Glutamatergic neuron (in vitro differentiated cells): ENCODE measurements at regions not wholly inside any gene's neighbourhood (a gene's known extent, or its start where the extent isn't known, plus 50 kb on each side); places are given as distances from the start of the nearest gene placed in this dataset.

Source experiments
- DNase-seq: peaks from one replicate; pipeline ENCODE4 v3.0.0; 2022
- H3K27ac Mint-ChIP-seq: one replicate; pipeline ENCODE4 v1.8.0; 2020; ENCODE audit warnings: mild to moderate bottlenecking, mixed read lengths, inconsistent platforms; ENCODE audit not compliant: unreplicated experiment
- H3K27me3 Mint-ChIP-seq: one replicate; pipeline ENCODE4 v1.8.0; 2020; ENCODE audit warnings: mild to moderate bottlenecking, moderate library complexity, mixed read lengths, inconsistent platforms; ENCODE audit not compliant: unreplicated experiment
- H3K36me3 Mint-ChIP-seq: one replicate; pipeline ENCODE4 v1.8.0; 2020; ENCODE audit warnings: mild to moderate bottlenecking, mixed read lengths, inconsistent platforms; ENCODE audit not compliant: unreplicated experiment
- H3K4me1 Mint-ChIP-seq: one replicate; pipeline ENCODE4 v1.8.0; 2020; ENCODE audit warnings: mild to moderate bottlenecking, low read depth, mixed read lengths, inconsistent platforms; ENCODE audit not compliant: unreplicated experiment
- H3K4me3 Mint-ChIP-seq: one replicate; pipeline ENCODE4 v1.8.0; 2020; ENCODE audit warnings: mild to moderate bottlenecking, mixed read lengths, inconsistent platforms; ENCODE audit not compliant: unreplicated experiment
- H3K9me3 Mint-ChIP-seq: one replicate; pipeline ENCODE4 v1.8.0; 2020; ENCODE audit warnings: mild to moderate bottlenecking, moderate library complexity, mixed read lengths, inconsistent platforms; ENCODE audit not compliant: unreplicated experiment
- TF ChIP-seq, protein P1 (sequence below): fragments of 200-600 bp; sonication (generic); IDR thresholded peaks from one replicate; pipeline ENCODE4 v1.5.0; 2021; ENCODE audit not compliant: partially characterized antibody, unreplicated experiment

DNA sequence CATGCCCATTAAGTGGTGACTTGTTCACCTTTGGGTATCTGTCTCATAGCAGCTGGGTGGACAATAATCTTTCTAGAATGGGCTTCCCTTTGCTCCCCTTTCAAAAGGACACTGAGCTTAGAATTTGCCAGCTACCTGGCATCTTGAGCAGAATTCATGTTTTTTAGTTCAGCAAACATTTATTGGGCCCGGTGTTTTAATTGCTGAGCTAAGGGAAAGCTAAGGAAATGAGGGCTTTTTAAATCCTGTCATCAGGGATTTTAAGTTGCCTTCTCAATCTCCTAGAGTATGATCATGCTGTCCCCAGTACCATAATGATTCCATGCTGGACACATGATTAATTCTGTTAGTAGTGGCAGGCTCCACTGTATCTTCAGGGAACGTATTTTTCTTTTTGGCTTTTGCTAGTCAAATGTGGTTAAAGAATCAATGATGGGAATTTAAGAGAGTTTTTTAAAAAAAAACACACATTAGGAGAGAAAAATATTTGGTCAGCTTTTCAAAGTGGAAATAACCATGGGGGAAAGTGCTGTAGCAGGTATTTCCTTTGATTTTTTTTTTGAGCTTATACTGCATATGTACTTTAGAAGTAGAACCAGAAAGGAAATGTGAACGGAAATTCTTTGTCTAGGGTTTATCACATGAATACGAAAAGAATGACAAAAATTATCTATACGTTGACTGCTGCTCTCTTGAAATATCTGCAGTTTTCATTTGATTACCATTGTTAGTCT lies 208.9 kb downstream of the CLCN4 start:
- no peak overlapping the region for H3K4me3 Mint-ChIP-seq
- no peaks in the 10 kb centered on the region for H3K36me3 Mint-ChIP-seq
- H3K9me3 Mint-ChIP-seq = peaks cover 4% of the 10 kb centered on the region
- H3K27ac Mint-ChIP-seq = no peak overlapping the region
- H3K4me1 Mint-ChIP-seq = no peaks in the 10 kb centered on the region
- DNase-seq = no peak
- TF ChIP-seq, protein P1, sequence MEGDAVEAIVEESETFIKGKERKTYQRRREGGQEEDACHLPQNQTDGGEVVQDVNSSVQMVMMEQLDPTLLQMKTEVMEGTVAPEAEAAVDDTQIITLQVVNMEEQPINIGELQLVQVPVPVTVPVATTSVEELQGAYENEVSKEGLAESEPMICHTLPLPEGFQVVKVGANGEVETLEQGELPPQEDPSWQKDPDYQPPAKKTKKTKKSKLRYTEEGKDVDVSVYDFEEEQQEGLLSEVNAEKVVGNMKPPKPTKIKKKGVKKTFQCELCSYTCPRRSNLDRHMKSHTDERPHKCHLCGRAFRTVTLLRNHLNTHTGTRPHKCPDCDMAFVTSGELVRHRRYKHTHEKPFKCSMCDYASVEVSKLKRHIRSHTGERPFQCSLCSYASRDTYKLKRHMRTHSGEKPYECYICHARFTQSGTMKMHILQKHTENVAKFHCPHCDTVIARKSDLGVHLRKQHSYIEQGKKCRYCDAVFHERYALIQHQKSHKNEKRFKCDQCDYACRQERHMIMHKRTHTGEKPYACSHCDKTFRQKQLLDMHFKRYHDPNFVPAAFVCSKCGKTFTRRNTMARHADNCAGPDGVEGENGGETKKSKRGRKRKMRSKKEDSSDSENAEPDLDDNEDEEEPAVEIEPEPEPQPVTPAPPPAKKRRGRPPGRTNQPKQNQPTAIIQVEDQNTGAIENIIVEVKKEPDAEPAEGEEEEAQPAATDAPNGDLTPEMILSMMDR = no peak
- H3K27me3 Mint-ChIP-seq = no peaks in the 10 kb centered on the region

DNA sequence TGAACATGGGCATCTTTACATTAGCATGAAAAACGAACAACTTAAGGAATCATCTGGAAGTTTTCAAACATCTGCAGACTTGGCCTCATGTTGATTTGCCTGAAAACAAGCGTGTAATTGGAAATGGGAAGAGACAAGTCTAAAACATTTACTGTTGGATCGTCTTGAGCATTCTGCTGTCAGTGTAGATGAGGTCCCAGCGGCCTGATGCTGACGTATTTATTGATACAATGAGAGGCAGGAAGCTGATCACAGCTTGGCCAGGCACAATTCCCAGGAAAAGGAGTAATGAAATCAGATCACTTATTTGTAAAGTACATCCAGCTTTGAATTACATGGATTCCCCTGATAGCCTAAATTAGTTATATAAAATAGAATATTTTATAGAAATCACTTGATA lies 210.6 kb downstream of the CLCN4 start:
- no peak for DNase-seq
- Mint-ChIP-seq H3K4me1 (no peaks in the 10 kb centered on the region), H3K9me3 (peaks cover 4% of the 10 kb centered on the region), H3K27me3 (no peaks in the 10 kb centered on the region), H3K36me3 (no peaks in the 10 kb centered on the region), H3K4me3 (no peak overlapping the region), H3K27ac (no peak overlapping the region)
- TF ChIP-seq, protein P1 = no peak

DNA sequence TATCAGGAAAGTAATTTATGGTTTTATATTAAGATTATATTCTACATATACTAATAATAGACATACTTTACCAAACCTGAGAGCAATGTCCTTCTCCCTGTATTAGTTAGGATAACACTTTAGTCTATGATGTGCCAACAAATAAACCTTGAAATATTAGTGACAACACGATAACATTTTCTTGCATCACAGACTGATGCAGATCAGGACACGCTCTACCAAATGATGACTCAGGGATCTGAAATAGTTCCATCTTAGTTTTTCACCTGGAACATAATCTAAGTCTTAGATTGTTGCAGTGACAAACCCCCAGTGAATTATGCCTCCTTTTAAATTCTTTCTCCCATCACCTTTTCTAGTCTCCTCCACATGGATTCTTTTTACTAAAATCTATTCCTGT lies 214.2 kb downstream of the CLCN4 start:
- no peak for DNase-seq
- TF ChIP-seq, protein P1 = no peak
- Mint-ChIP-seq H3K36me3 (no peaks in the 10 kb centered on the region), H3K4me1 (no peaks in the 10 kb centered on the region), H3K27ac (no peak overlapping the region), H3K9me3 (peaks cover 4% of the 10 kb centered on the region), H3K4me3 (no peak overlapping the region), H3K27me3 (no peaks in the 10 kb centered on the region)

DNA sequence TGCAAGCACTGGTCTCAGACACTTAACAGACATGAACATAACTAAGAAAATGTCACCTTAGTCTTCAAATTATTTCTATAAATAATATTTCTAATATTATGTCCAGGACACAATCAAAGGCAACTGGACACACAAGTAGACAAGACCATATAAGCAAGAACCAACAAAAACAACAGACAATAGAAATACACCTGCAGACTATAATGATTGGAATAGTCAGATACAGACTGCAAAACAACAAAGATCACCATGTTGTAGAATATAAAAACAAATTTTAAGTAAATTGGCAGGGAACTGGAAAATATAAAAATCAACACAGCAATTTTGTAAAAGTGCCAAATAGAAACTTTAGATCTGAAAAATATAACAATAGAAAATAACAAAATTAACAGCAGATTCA lies 220.7 kb downstream of the CLCN4 start:
- no peaks in the 10 kb centered on the region for H3K4me1 Mint-ChIP-seq

DNA sequence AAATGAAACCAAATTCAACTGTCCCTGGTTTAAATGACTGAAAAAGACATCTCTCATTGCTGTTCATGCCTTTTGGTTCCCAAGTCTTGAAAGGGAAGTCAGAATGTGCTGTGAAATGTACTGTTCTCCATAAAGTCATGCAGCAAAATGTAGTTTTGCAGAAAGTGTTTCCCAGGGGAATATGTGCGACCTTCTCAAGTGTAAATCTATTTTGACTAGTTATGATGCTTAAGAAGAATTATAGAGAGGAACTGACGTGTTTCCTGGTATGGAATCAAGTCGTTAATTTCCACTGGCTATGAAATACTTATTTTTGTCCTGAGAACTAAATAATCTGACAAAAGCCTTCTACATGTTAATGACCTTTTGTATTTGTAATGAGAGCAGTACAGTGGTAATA lies 223.1 kb downstream of the CLCN4 start:
- no peaks in the 10 kb centered on the region for H3K36me3 Mint-ChIP-seq
- no peak overlapping the region for H3K27ac Mint-ChIP-seq
- no peaks in the 10 kb centered on the region for H3K9me3 Mint-ChIP-seq
- no peaks in the 10 kb centered on the region for H3K27me3 Mint-ChIP-seq
- no peak overlapping the region for H3K4me3 Mint-ChIP-seq
- H3K4me1 Mint-ChIP-seq = no peaks in the 10 kb centered on the region
- TF ChIP-seq, protein P1 = no peak
- DNase-seq = no peak

More for the DNA sequence above, 220.7 kb downstream of the CLCN4 start:
- Mint-ChIP-seq H3K27ac (no peak overlapping the region), H3K27me3 (no peaks in the 10 kb centered on the region), H3K9me3 (no peaks in the 10 kb centered on the region), H3K36me3 (no peaks in the 10 kb centered on the region), H3K4me3 (no peak overlapping the region)
- TF ChIP-seq, protein P1 = no peak
- DNase-seq = no peak
